ENCODE measurements at regions not wholly inside any gene's neighbourhood (a gene's known extent, or its start where the extent isn't known, plus 50 kb on each side); places are given as distances from the start of the nearest gene placed in this dataset.
A peak's percentile ranks its signal among the peaks of the same experiment; 100 is the strongest.

DNA sequence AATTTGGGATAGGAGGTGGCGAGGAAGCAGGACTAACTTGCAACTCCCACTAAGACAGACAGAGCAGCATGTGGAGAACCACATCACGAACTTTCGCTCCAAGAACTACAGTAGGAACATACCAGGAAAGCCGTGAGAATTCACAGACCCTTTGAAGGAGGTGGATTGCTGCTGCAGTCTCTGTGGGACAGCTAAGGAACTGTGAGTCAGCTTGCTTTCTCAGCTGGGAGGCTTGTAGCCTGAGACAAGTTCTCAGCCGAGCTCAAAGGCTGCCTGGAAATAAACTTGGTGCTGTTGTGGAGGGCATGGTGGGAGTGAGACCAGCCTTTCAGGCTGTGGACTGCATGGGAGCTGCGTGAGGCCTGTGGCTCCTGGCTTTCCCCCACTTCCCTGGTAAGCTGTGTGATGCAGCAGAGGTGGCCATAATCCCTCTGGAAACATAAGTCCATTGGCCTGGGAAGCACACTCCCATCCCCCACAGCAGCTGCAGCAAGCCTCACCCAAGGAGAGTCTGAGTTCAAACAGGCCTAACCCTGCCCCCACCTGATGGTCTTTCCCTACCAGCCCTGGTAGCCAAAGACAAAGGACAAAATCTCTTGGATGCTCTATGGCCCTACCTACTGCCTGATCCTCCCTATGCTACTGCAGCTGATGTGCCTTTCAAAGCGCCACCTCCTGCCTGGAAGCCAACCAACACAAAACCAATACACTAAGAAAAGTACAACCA is 441.1 kb upstream of the HTR2A start:
- no peak for DNase-seq (ENCODE audit: low spot score)

GRCh38 chr13:47334173-47334572 is 437.3 kb upstream of the HTR2A start:
- DNase-seq (ENCODE audit: low spot score), result no peak

DNA sequence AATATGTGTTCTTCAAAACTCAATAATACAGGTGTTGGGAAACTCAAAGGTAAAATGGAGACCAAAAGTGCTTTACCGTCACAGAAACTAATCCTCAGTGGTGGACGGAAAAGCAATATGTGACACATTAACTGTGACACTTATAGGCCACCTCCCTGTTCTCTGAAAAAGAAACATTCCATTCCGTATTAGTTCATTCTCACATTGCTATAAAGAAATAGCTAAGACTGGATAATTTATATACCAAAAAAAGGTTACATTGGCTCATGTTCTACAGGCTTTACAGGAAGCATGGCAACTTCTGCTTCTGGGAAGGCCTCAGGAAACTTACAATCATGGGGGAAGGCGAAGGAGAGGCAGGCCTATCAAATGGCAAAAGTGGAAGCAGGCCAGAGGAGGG is 435.3 kb upstream of the HTR2A start:
- no peak for DNase-seq (ENCODE audit: low spot score)

DNA sequence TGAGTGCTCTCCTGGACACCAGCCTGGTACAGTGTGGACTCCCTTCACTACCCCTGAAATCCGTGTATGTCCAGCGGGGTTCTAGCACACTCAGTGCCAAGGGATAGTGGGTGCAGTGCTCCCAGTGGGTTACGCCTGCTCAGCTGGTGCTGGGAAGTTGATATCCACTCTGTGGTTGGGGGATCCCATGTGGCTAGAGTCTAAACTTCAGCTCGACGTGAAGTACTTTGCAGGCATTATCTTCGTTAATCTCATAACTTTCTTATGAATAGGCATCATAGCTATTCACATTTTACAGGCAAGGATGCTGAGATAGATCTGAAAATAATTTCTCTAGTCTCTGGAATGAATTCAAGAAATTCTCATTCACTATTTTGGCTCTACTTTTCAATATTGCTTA is 433.2 kb upstream of the HTR2A start:
- no peak for DNase-seq (ENCODE audit: low spot score)

DNA sequence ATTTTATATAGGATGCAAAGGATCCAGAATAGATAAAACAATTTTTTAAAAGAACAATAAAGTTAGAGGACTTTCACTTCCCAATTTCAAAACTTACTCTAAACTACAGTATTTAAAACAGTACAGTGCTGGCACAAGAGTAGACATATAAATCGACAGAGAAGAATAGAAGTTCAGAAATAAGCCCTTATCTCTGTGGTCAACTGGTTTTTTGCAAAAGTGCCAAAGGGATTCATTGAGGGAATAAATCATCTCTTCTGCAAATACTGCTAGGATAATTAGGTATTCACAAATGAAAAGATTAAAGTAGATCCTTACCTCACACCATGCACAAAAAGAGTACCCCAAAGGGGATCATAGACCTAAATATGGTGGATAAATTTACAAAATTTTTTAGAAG is 431.0 kb upstream of the HTR2A start:
- DNase-seq (ENCODE audit: low spot score), result no peak

DNA sequence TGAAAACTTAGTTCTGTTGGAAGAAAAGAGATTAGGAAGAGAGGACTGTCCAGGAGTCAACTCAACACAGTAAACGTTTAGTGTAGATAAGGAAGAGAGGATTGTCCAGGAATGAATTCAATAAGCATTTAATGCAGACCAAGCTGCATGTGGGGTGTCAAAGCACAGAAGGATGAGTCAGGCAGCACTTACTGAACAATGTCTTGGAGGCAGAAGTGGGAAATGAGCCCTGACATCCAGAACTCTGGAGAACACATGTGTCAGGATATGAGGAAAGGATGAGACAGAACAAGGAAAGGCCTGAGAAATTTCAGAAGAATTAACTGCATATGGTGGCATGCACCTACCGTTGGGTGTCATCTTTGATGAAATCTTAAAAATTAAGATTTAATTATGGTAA is 429.2 kb upstream of the HTR2A start:
- DNase-seq (ENCODE audit: low spot score), result no peak

- no peak for DNase-seq (ENCODE audit: low spot score)
Observed at GRCh38 chr13:47317356-47317755, 420.5 kb upstream of the HTR2A start.

GRCh38 chr13:47310401-47310800 is 413.5 kb upstream of the HTR2A start:
- no peak for DNase-seq (ENCODE audit: low spot score)

GRCh38 chr13:47306991-47307390 is 410.1 kb upstream of the HTR2A start:
- no peak for DNase-seq (ENCODE audit: low spot score)

GRCh38 chr13:47303626-47304025 is 406.8 kb upstream of the HTR2A start:
- no peak for DNase-seq (ENCODE audit: low spot score)

GRCh38 chr13:47299304-47299703 is 402.5 kb upstream of the HTR2A start:
- DNase-seq (ENCODE audit: low spot score), result no peak

DNA sequence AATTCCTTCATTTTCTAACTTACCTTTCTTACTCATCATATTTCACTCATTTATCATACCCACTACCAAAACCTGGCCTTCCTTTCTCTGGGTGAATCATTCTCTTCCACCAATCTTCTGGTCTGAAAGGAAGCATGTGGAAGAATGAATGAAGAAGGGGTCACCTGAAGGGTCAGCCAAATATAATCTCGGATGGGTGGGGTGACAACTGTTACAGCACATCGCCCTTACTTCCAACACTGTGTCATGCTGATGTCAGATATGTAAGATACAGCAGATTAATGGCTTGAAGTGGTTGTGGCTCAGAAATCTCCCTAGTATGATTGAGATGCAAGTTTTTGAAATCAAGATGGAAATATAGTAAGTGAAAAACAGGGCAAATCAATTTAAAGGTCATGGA is 401.7 kb upstream of the HTR2A start:
- DNase-seq (ENCODE audit: low spot score), result no peak

GRCh38 chr13:47294691-47295090 is 397.8 kb upstream of the HTR2A start:
- DNase-seq (ENCODE audit: low spot score), result no peak

- DNase-seq (ENCODE audit: low spot score), result no peak
Observed at GRCh38 chr13:47291107-47291656, 394.3 kb upstream of the HTR2A start.

DNA sequence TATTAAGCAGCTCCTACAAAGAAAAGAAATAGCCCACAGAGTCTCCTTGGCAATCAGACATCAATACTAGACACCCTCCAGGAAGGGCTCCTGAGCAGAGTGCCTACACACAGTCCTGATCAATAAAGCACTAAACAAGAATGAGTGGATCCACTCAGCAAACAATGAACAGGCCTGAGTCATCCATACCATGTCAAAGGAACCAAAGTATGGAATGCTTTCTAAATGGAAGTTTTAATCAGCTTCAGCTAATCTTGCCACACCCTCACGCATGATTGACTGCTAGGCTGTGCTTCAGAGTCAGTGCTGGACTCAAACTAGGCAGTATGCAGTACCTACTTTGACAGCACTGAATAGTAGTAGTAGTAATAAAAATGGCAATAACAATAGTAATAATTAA is 392.7 kb upstream of the HTR2A start:
- DNase-seq (ENCODE audit: low spot score), result no peak

GRCh38 chr13:47288546-47288945 is 391.7 kb upstream of the HTR2A start:
- no peak for DNase-seq (ENCODE audit: low spot score)

DNA sequence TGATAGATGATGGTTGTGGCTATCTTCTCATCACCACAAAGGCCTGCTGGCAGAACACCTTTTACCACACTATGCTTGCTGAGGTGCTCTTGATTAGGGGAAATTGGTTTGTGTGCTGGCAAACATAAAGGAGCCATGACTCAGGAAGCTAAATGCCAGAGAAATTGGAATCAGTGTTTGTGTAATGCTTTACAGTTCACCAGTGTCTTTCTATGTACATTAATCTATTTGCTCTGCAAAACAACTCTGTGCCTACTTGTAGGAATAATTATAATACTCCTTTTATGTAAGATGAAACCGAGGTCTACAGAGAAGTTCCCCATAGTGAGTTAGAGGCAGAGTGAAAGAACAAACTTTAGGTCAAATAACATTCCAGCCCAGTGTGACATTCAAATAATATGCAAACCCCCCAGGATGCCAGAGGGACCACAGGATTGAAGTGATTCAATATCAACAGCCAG is 390.5 kb upstream of the HTR2A start:
- no peak for DNase-seq (ENCODE audit: low spot score)

DNA sequence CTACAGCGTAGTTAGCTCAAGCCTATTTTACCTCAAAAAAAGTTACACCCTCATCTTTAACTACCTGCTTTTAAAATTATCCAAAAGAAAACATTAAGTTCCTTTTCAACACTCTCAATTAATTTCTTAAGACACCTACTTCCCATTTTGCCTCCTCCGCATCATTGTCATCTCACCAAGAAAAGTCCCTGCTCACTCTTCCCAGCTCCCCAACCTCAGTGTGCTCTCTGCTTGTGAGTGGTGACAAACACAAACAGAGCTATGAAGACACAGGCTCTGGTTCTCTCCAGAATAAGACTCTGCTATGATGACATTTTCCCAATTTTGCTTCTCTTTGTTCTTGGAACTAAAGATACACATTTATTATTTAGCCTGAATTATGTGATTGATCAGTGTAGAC is 385.1 kb upstream of the HTR2A start:
- DNase-seq (ENCODE audit: low spot score), result no peak

DNA sequence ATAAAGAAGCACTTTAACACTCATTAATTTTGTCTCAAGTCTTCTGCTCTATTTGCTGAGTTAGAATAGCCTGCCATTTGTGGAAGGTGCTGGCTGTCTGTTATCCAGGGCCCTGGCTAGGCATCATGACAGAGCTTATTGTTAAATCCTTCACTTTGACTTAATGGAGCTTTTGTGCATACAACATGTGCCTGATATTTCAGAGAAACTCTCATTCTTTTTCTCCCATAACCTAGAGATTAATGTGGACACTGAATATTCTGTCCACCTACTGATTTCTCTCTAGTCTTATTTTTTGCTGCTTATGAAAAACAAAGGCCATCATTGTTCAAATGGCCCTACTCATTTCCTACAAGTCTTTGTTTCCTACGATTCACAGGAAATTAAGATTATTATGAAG is 383.1 kb upstream of the HTR2A start:
- DNase-seq (ENCODE audit: low spot score), result no peak

GRCh38 chr13:47277774-47278173 is 380.9 kb upstream of the HTR2A start:
- DNase-seq (ENCODE audit: low spot score), result no peak

- DNase-seq (ENCODE audit: low spot score), result no peak
Observed at GRCh38 chr13:47268270-47268669, 371.4 kb upstream of the HTR2A start.

DNA sequence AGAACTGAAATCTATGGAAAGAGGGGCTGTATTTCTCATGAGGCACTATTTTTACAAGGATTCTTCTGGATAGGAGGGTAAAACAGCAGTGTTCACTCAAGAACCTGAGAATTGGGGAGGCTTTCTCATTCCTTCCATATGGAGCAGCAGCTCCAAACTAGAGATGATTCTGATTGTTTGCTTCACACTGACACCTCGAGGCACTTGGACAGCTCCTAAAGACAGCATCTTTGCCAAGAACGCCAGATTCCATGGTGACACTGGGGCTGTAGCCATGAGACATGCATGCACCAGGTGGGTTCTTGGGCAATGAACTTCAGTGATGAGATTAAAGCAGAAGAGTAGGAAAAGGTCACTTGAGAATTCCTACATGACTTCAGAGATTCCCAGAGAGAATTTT is 361.5 kb upstream of the HTR2A start:
- DNase-seq (ENCODE audit: low spot score), result peak; percentile 1

- no peak for DNase-seq (ENCODE audit: low spot score)
Observed at GRCh38 chr13:47256618-47257017, 359.8 kb upstream of the HTR2A start.

- no peak for DNase-seq (ENCODE audit: low spot score)
Observed at GRCh38 chr13:47252627-47253026, 355.8 kb upstream of the HTR2A start.
